ENCODE measurements at regions not wholly inside any gene's neighbourhood (a gene's known extent, or its start where the extent isn't known, plus 50 kb on each side); places are given as distances from the start of the nearest gene placed in this dataset.

- Histone ChIP-seq H3K27ac (ENCODE audit: low read depth, low read length) (no peak overlapping the region), H3K4me1 (ENCODE audit: control insufficient read depth, insufficient read depth, low read length) (no peaks in the 10 kb centered on the region), H3K36me3 (ENCODE audit: control insufficient read depth, insufficient read depth, low read length) (no peaks in the 10 kb centered on the region)
These were observed 274.5 kb downstream of the BCL11A start for GRCh38 chr2:60278906-60279305.

GRCh38 chr2:60275958-60276357, 277.5 kb downstream of the BCL11A start:
- H3K9ac ChIP-seq (ENCODE audit: low read length) = no peak overlapping the region
- H3K27me3 ChIP-seq (ENCODE audit: control insufficient read depth, insufficient read depth, low read length) = no peaks in the 10 kb centered on the region
- H3K4me3 ChIP-seq (ENCODE audit: low read length) = no peak overlapping the region
- H3K4me1 ChIP-seq (ENCODE audit: control insufficient read depth, insufficient read depth, low read length) = no peaks in the 10 kb centered on the region
- no peaks in the 10 kb centered on the region for H3K36me3 ChIP-seq (ENCODE audit: control insufficient read depth, insufficient read depth, low read length)
- H3K27ac ChIP-seq (ENCODE audit: low read depth, low read length) = no peak overlapping the region

More at GRCh38 chr2:60278906-60279305, 274.5 kb downstream of the BCL11A start:
- no peaks in the 10 kb centered on the region for H3K27me3 ChIP-seq (ENCODE audit: control insufficient read depth, insufficient read depth, low read length)
- H3K9ac ChIP-seq (ENCODE audit: low read length) = no peak overlapping the region
- no peak overlapping the region for H3K4me3 ChIP-seq (ENCODE audit: low read length)

GRCh38 chr2:60273836-60274235, 279.6 kb downstream of the BCL11A start:
- Histone ChIP-seq H3K27ac (ENCODE audit: low read depth, low read length) (no peak overlapping the region), H3K9ac (ENCODE audit: low read length) (no peak overlapping the region), H3K36me3 (ENCODE audit: control insufficient read depth, insufficient read depth, low read length) (no peaks in the 10 kb centered on the region), H3K4me1 (ENCODE audit: control insufficient read depth, insufficient read depth, low read length) (no peaks in the 10 kb centered on the region), H3K4me3 (ENCODE audit: low read length) (no peak overlapping the region), H3K27me3 (ENCODE audit: control insufficient read depth, insufficient read depth, low read length) (no peaks in the 10 kb centered on the region)

GRCh38 chr2:60271713-60272112, 281.7 kb downstream of the BCL11A start:
- no peak overlapping the region for H3K9ac ChIP-seq (ENCODE audit: low read length)
- H3K27me3 ChIP-seq (ENCODE audit: control insufficient read depth, insufficient read depth, low read length) = no peaks in the 10 kb centered on the region
- H3K36me3 ChIP-seq (ENCODE audit: control insufficient read depth, insufficient read depth, low read length) = no peaks in the 10 kb centered on the region
- H3K27ac ChIP-seq (ENCODE audit: low read depth, low read length) = no peak overlapping the region
- H3K4me1 ChIP-seq (ENCODE audit: control insufficient read depth, insufficient read depth, low read length) = no peaks in the 10 kb centered on the region
- no peak overlapping the region for H3K4me3 ChIP-seq (ENCODE audit: low read length)

GRCh38 chr2:60271131-60271530, 282.3 kb downstream of the BCL11A start:
- no peak overlapping the region for H3K9ac ChIP-seq (ENCODE audit: low read length)
- H3K4me3 ChIP-seq (ENCODE audit: low read length) = no peak overlapping the region
- no peak overlapping the region for H3K27ac ChIP-seq (ENCODE audit: low read depth, low read length)
- no peaks in the 10 kb centered on the region for H3K4me1 ChIP-seq (ENCODE audit: control insufficient read depth, insufficient read depth, low read length)
- H3K36me3 ChIP-seq (ENCODE audit: control insufficient read depth, insufficient read depth, low read length) = no peaks in the 10 kb centered on the region
- H3K27me3 ChIP-seq (ENCODE audit: control insufficient read depth, insufficient read depth, low read length) = no peaks in the 10 kb centered on the region

- H3K27me3 ChIP-seq (ENCODE audit: control insufficient read depth, insufficient read depth, low read length) = no peaks in the 10 kb centered on the region
- no peak overlapping the region for H3K27ac ChIP-seq (ENCODE audit: low read depth, low read length)
- no peaks in the 10 kb centered on the region for H3K36me3 ChIP-seq (ENCODE audit: control insufficient read depth, insufficient read depth, low read length)
- H3K4me1 ChIP-seq (ENCODE audit: control insufficient read depth, insufficient read depth, low read length) = no peaks in the 10 kb centered on the region
- no peak overlapping the region for H3K4me3 ChIP-seq (ENCODE audit: low read length)
- H3K9ac ChIP-seq (ENCODE audit: low read length) = no peak overlapping the region
These were observed 284.8 kb downstream of the BCL11A start for GRCh38 chr2:60268661-60269060.

GRCh38 chr2:60268032-60268431, 285.4 kb downstream of the BCL11A start:
- H3K36me3 ChIP-seq (ENCODE audit: control insufficient read depth, insufficient read depth, low read length) = no peaks in the 10 kb centered on the region
- no peak overlapping the region for H3K9ac ChIP-seq (ENCODE audit: low read length)
- no peak overlapping the region for H3K27ac ChIP-seq (ENCODE audit: low read depth, low read length)
- no peaks in the 10 kb centered on the region for H3K4me1 ChIP-seq (ENCODE audit: control insufficient read depth, insufficient read depth, low read length)
- H3K27me3 ChIP-seq (ENCODE audit: control insufficient read depth, insufficient read depth, low read length) = no peaks in the 10 kb centered on the region
- no peak overlapping the region for H3K4me3 ChIP-seq (ENCODE audit: low read length)

GRCh38 chr2:60267122-60267521, 286.3 kb downstream of the BCL11A start:
- no peaks in the 10 kb centered on the region for H3K27me3 ChIP-seq (ENCODE audit: control insufficient read depth, insufficient read depth, low read length)
- no peaks in the 10 kb centered on the region for H3K36me3 ChIP-seq (ENCODE audit: control insufficient read depth, insufficient read depth, low read length)
- H3K4me3 ChIP-seq (ENCODE audit: low read length) = no peak overlapping the region
- H3K4me1 ChIP-seq (ENCODE audit: control insufficient read depth, insufficient read depth, low read length) = no peaks in the 10 kb centered on the region
- H3K9ac ChIP-seq (ENCODE audit: low read length) = no peak overlapping the region
- H3K27ac ChIP-seq (ENCODE audit: low read depth, low read length) = no peak overlapping the region

GRCh38 chr2:60262178-60262577, 291.3 kb downstream of the BCL11A start:
- H3K27me3 ChIP-seq (ENCODE audit: control insufficient read depth, insufficient read depth, low read length) = no peaks in the 10 kb centered on the region
- H3K27ac ChIP-seq (ENCODE audit: low read depth, low read length) = no peak overlapping the region
- H3K4me3 ChIP-seq (ENCODE audit: low read length) = no peak overlapping the region
- H3K4me1 ChIP-seq (ENCODE audit: control insufficient read depth, insufficient read depth, low read length) = no peaks in the 10 kb centered on the region
- no peak overlapping the region for H3K9ac ChIP-seq (ENCODE audit: low read length)
- no peaks in the 10 kb centered on the region for H3K36me3 ChIP-seq (ENCODE audit: control insufficient read depth, insufficient read depth, low read length)

- Histone ChIP-seq H3K27me3 (ENCODE audit: control insufficient read depth, insufficient read depth, low read length) (no peaks in the 10 kb centered on the region), H3K4me1 (ENCODE audit: control insufficient read depth, insufficient read depth, low read length) (no peaks in the 10 kb centered on the region), H3K27ac (ENCODE audit: low read depth, low read length) (no peak overlapping the region), H3K4me3 (ENCODE audit: low read length) (no peak overlapping the region), H3K9ac (ENCODE audit: low read length) (no peak overlapping the region), H3K36me3 (ENCODE audit: control insufficient read depth, insufficient read depth, low read length) (no peaks in the 10 kb centered on the region)
These were observed 292.7 kb downstream of the BCL11A start for GRCh38 chr2:60260639-60261296.

- no peaks in the 10 kb centered on the region for H3K4me1 ChIP-seq (ENCODE audit: control insufficient read depth, insufficient read depth, low read length)
- H3K4me3 ChIP-seq (ENCODE audit: low read length) = no peak overlapping the region
- no peak overlapping the region for H3K27ac ChIP-seq (ENCODE audit: low read depth, low read length)
- H3K27me3 ChIP-seq (ENCODE audit: control insufficient read depth, insufficient read depth, low read length) = no peaks in the 10 kb centered on the region
- no peaks in the 10 kb centered on the region for H3K36me3 ChIP-seq (ENCODE audit: control insufficient read depth, insufficient read depth, low read length)
- H3K9ac ChIP-seq (ENCODE audit: low read length) = no peak overlapping the region
These were observed 293.7 kb downstream of the BCL11A start for GRCh38 chr2:60259781-60260180.

- Histone ChIP-seq H3K27me3 (ENCODE audit: control insufficient read depth, insufficient read depth, low read length) (no peaks in the 10 kb centered on the region), H3K4me3 (ENCODE audit: low read length) (no peak overlapping the region), H3K36me3 (ENCODE audit: control insufficient read depth, insufficient read depth, low read length) (no peaks in the 10 kb centered on the region), H3K27ac (ENCODE audit: low read depth, low read length) (no peak overlapping the region), H3K9ac (ENCODE audit: low read length) (no peak overlapping the region), H3K4me1 (ENCODE audit: control insufficient read depth, insufficient read depth, low read length) (no peaks in the 10 kb centered on the region)
These were observed 300.8 kb downstream of the BCL11A start for GRCh38 chr2:60252581-60253150.

- H3K4me1 ChIP-seq (ENCODE audit: control insufficient read depth, insufficient read depth, low read length) = no peaks in the 10 kb centered on the region
- H3K4me3 ChIP-seq (ENCODE audit: low read length) = no peak overlapping the region
- H3K27ac ChIP-seq (ENCODE audit: low read depth, low read length) = no peak overlapping the region
- H3K36me3 ChIP-seq (ENCODE audit: control insufficient read depth, insufficient read depth, low read length) = no peaks in the 10 kb centered on the region
- H3K27me3 ChIP-seq (ENCODE audit: control insufficient read depth, insufficient read depth, low read length) = no peaks in the 10 kb centered on the region
- H3K9ac ChIP-seq (ENCODE audit: low read length) = no peak overlapping the region
These were observed 302.2 kb downstream of the BCL11A start for GRCh38 chr2:60251247-60251646.

Measured in rectal smooth muscle tissue (tissue), 1 donor.